ELR (cell line): ENCODE measurements at regions not wholly inside any gene's neighbourhood (a gene's known extent, or its start where the extent isn't known, plus 50 kb on each side); places are given as distances from the start of the nearest gene placed in this dataset.

ENCODE experiments used
- DNase-seq: peaks from one replicate; pipeline ENCODE4 v3.0.0-alpha.2; 2015; ENCODE audit warnings: low read depth

DNA sequence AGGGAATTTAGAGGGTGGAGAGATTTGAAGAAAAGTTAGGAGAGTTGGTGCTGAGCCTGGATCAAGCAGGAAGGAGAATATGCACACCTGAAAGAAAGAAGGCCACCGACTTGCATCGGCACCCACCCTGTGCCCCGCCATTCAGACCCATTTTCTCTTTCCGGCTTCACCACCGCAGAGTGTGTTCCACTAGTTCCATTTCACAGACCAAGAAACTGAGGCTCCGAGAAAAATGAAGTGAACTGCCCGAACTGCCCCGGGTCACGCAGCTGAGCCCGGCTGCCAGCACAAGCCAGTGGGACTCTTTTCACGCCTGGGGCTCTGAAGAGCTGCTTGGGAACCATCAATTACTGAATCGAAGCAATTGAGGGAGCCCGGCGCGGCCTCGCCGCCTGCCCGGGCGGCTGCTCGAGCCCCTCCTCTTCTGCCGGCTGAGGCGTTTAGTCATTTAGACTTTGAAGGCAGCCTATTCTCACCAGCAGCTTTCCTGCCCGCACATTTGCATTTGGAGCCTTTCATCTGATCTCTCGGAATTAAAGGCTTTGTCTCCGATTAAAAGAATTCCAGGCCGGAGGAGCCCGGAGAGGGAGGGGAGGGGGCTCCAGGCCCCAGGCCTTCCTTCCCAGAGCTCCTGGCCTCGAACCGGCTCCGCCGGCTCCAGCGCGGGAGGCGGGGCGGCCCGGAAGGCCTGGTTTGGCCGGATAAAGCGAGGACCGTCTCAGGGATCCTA, 140.2 kb upstream of the PJA1 start:
- DNase-seq = no peak

DNA sequence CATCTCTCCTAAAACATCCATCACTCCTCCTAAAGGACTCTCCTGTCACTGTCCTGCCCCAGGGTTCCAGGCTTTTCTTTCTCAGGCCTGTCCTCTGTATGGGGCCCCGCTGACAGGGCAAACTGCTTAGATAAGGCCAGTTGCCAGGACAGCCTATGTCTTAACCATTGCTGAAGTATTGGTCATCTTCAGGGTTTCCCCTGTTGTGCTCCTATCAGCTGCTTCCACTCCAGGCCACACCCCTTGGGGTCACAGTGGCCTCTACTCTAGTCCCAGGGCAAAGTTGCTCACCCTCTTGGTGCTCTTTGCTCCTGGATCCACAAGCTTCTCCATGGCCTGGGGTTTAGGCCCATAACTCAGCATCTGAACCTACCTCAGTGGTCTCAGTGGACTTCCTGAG, 138.0 kb upstream of the PJA1 start:
- DNase-seq = no peak

DNA sequence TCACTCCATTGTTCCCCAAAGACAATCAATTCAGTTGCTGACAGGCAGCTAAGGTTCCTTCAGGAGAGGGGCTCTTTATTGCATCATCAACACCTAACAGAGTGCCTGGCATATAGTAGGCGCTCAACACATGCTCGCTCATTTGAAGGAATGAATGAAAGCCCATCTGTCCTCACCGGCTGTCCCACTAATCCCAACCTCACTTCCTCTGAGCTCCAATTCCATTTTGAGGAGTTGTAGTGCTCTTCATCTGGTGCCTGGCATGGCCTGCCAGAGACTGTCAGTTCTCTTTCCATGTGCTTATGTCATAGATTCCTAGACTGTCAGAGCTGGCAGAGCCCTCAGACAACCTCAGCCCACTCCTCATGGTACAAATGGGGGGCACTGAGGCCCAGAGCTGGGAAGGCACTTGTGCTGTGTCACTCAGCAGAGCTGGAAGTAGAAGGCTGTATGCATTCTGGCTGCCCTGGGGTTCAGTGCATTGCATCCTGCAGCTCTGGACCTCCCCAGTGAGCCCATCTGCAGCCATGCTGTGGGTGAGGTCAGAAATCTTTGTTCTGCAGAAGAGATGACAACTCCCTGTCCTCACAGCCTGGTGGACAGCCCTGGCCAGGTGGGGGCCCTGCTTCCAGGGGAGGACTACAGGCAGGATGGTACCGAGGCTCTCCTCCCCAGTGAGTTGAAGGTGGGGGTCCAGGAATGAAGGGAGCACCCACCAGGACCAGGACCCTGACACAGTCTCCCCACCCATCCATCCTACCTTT, 134.9 kb upstream of the PJA1 start:
- DNase-seq = no peak

DNA sequence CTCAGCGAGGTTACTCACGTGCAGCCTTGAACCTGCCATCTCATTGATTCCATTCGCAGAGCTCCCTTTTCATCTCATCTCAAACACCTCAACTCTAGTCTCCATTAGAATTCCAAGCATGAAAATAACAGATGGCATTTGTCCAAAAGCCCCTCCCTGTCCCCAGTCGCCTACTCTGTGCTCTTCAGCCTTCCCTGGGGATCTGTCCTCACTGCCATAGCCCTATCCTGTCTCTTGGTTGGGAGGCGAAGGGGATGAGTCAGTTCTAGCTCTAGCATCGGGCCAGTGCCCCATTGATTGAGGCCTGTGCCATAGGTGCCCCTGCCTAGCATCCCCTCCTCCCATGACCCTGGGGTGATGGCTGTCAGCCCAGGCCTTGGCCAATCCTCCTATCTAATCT, 134.0 kb upstream of the PJA1 start:
- no peak for DNase-seq

DNA sequence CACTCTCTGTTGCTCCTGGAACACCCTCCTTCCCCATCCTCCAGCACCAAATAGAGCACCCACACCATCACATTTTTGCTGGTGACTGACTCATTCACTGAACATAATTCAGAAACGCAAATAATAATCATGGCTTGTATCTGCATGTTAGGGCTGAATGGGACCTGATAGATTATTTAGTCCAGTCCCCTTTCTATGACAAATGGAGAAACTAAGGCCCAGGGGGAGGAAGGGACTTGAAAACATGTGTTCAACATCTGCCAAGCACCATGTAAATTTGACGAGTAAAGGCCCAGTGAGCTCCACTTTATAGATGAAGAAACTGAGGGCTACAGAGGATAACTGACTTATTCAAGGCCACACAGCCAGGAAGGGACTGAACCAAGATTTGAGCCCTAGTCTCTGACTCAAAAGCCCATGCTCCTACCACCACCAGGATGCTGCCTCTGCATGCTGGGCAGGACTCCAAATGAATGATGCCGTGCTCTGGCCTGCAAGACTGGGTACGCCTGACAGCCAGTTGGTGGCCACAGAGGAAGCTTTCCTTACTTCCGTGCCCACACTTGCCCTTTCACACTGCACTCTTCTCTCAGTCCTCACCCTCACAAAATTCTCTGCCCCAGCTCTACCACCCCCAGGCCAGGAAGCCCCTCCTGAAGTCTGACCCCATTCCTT, 133.3 kb upstream of the PJA1 start:
- DNase-seq = no peak

DNA sequence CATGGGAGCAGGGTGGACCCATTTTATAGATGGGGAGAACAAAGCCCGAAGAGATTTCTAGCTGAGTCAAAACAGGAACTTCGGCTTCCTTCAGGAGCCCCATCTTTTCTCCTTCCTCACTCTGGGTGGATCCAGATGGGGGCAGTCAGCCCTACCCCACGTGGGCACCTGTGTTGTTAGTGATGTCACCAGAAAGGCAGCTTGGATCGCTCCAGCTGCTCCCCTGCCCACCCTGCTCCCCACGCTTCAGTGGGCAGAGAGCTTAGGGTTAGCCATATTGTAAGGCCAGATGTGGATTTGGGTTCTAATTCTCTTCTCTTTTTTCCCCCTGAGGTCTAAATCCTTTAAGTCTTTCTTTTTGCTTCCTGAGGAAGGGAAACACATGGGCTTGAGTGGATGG, 132.3 kb upstream of the PJA1 start:
- no peak for DNase-seq

DNA sequence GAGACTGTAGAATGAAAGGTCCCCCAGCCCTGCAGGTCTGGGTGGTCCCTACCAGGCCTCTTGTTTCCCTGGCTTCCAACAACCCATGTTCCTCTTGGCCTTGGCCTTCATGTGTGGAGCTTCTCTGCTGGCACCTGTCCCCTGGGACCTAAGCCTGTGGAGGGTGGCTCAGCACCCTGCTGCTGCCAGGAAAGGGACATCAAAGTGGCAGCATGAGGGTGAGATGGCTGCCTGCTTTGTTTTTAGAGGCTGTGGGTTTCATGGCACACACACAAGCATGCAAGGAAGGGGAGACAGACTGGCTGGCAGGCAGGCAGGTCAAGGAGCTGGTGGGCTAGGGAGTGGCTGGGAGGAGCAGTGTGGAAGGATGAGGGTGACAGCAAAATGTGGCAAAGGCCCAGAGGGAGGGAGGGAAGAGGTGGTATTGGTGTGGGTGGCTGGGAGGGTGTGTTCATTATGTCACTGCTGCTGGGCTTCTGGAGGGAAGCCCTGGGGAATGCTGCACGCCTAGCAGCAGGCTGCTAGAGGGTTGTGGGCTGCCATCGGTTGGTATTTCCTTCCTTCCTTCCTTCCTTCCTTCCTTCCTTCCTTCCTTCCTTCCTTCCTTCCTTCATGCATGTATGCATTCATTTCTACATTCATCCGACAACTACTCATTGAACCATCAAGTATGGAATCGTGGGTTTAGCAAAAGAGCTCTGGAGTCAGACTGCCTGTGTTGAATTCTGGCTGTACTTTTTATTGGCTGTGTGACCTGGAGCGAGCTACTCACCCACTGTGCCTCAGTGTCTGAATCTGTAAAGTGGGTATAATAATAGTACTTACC, 128.7 kb upstream of the PJA1 start:
- no peak for DNase-seq

DNA sequence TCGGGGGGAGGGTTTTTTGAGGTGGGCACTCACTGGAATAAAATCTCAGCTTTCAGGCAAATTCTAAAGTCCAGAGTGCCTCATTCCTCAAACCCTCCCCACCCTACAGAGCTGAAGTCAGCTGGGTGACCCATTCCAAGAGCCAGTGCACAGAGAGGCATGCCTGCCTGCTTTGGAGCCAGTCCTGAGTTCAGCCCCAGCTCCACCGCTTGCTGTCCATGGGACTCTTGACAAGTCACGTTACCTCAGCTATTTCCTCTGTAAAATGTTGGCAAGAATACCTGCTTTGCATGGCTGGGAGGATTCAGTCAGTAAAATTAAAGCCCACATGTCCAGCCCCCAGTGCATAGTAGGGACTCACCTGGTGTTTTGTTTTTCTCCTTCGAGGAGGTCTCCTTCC, 125.9 kb upstream of the PJA1 start:
- DNase-seq = no peak

DNA sequence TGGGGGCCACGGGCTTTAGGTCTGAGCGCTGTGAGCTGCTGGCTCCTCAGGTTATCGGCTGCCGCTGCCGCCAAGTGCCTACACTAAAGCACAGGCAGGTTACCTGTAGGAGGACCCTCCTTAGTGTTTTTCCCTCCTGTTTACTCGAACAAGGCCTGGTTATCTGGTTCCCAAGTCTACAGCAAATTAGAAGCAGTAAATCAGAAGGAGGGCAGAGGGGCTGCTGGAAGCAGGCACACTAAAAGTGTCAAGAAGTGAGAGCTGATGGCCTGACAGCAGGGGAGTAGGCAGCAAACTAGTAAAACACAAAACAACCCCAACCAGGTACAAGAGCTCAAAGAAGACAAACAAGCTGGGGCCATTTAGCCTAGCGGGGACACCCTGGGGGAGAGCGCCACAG, 125.0 kb upstream of the PJA1 start:
- no peak for DNase-seq

DNA sequence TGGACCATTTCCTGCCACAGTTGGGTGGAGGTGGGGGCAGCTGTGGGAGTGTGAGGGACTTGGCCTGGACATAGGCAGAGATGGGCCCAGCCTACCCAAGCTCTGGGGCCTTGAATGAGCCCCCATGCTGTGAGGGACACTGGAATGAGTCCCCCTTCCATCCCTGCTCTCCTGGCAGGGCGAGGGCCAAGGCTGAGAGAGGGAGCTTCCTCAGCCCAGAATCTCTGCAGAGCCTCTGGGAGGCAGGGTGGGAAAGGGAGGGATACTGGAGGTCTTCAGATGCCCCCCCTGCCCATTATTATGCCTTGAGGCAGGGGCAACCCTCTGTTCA, 124.5 kb upstream of the PJA1 start:
- no peak for DNase-seq

DNA sequence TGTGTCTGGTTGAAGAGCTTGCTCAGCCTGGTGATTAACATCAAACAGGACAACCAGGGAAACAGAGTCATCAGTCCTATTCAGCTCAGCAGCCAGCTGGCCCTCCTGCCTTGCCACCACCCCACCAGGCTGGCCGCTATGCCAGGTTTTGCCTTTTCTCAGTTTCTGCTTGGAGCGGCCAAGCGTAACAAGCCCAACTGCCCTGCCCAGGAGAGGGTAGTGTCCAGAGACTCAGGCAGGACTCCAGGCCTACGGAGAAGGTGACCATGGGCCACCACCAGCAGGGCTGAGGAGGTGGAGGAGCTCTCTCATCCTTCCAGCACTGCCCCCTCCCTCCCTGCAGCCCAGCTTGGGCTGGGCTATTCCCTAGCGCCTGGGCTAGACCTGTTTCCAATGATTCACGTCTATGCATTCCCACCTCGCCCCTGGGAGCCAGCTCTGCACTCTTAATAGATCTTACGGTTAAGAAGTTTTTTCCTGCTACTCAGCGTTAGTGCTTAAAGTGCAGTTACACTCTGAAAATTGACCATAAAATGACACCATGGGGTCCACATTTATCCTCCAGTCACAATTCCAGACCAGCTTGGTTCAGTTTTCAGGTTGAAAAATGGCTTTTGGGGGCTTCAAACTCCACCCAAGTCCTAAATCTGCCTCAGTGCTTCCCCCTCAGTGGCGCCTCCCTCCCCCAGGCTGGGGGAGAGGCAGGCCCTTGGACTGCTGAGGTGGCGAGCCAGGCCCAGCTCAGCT, 124.0 kb upstream of the PJA1 start:
- no peak for DNase-seq

DNA sequence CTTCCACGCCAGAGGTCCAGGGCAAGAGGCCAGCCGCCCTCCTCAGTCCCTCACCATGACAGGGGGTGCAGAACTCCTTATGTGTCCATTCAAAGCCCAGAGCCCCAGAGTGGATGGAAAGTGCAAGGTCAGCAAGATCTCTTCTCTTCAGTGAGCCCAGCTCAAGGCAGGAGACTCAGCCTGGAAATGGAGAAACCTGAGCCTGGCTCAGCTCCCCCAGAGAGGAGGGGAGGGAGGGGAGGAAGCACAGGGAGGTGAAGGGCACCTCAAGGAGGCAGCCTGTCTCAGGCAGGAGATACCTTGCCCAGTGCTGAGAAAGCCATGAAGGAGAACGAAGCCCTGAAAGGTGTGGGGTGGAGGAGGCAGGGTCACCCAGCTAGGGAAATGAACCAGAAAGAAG, 121.8 kb upstream of the PJA1 start:
- DNase-seq = no peak

DNA sequence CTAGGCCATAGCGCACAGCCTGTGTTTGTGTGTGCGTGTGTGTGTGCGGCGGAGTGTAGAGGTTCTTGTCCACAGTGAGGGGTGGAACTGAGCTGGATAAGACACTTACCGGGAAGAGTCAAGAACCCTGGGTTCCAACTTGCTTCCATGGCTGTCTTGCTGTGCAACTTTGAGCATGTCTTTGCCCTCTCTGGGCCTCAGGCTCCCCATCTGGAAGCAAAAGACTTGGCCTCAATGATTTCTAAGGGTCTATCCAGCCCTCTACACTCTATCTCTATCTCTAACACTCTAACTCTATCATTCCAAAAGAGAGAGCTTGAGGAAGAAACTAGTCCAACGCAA, 121.3 kb upstream of the PJA1 start:
- DNase-seq = no peak

DNA sequence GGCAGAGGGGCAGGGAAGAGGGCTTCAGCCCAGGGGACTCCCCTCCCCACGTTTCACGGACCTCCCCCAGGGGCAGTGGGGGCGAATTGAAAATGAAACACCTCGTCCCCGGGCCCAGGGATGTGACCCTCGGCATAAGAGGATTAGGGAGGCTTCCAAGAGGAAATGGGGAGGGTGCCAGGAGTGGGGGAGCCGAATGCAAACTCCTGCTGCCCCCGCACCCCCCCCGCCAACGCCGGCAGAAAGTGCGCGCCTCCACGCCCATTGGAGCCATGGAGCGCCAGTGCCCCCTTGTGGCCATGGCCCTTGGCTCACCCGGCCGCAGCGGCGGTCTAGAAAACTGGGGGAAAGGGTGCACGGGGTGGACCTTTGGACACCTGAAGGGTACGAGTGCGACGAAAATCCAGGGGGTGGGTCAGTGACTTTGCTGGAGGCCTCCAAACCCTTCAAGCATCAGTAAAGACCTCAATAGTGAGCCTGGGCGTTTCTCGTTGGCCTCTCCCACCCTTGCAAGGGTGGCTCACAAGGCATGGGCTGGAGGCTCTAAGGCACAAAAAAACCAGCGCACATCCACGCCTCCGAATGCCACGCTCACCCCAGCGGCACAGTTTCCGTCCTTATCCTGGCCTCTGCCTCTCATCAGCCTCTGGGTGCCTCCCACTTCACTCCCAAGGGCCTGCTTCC, 120.8 kb upstream of the PJA1 start:
- peak; percentile 40 for DNase-seq

DNA sequence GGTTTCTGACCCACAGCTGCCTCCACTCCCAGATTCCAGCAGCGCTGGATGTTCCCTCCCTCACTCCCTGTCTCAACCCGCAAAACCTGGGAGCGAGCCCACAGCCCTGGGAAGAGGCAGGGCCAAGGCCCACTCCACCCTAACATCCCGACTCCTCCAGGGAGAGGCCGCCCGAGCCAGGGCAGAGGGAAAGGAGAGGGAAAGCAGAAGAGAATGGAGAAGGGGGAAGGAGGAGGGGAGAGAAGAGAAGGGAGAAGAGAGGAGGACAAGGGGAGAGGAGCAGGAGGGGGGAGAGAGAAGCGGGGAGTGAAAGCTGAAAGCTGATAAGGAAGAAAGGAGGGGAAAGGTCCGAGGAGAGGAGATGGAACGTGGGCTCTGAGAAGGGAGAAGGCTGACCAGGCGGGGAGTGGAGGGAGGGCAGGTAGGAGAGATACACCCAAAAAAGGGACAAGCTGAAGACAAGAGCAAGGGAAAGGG, 120.2 kb upstream of the PJA1 start:
- no peak for DNase-seq

DNA sequence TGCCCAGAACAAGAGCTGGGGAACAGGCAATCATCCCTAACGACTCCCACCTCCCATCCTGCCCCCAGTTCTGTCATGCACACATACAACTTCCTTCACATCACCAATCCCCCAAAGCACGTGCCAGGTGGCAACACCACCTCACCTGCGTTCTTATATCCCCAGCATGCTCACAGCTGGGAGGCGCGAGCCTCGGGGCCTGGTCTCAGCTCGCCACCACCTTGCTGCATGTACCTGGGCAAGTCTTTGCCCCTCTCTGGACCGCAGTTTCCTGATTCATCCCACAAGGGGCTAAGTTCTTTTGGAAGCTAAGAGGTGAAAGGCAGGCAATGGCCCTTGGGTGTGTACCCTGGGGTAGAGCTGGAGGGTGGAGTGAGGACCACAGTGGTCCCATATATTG, 119.2 kb upstream of the PJA1 start:
- no peak for DNase-seq

DNA sequence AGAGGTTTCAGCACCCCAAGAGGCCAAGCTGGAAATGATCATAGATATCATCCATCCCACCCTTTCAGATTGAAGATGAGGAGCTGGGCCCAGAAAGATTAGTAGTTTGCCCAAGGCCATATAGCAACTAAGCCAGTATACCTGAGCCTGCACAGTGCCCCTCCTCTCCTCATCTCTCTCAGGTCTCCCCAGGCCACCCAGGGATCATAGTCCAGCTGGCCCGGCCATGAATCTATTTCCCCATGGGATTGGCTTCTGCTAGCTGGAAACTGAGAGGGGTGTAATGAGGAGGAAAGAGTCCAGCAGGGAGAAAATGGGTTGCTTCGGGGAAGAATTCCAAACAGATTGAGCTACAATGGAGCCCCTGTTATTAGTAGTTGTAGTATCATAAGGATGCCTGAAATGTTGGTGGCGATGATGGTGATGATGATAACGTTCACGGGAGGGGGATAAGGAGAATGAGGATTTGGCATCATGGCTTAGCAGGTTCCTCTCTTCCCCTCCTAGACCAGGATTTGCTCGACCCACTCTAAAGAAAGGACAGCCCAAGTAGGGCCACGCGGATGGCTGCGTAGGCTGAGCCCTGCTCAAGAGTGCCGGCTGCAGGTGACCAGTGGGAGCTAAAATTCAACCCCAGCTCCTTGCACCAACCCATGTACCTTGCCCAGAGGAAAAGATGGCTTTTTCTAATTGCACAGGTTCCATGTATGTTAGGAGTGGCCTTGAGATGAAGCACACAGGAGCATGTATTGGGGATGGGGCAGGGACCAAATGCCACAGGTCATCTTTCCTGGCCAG, 117.8 kb upstream of the PJA1 start:
- no peak for DNase-seq

DNA sequence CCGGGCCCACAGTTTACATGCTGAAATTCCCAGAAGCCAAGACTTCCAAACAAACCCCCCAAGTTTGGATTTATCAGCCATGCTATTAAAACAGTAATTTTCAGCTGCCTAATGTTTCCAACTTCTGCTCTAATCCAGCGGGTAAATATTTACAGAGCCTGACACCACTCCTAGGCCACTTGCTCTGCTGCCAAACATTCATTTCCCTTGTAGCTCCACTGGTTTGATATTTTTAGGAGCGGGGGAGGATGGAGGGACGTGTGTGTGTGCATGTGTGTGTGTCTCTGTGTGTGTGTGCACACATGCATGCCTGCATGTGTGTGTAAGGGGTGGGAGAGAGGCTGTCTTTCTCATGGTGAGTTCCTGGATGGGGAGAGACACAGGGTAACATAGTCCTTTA, 115.7 kb upstream of the PJA1 start:
- no peak for DNase-seq

DNA sequence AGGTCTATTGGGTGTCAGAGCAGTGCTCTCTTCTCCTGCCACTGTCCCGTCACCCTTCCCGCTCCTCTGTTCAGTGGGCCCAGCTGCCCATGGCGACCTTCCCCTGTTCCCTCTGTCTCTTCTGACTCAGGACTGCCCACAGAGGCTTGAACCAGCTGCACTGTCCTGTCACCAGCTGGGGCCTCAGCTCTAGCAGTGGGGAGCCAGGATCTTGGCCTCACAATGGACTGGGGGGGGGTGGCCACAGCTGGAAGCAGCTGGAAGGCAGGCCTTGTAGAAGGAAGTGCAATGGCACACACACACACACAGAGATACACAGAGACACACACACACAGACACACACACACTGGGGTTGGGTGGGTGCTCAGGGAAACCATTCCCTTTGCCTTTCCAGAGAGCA, 114.0 kb upstream of the PJA1 start:
- no peak for DNase-seq

DNA sequence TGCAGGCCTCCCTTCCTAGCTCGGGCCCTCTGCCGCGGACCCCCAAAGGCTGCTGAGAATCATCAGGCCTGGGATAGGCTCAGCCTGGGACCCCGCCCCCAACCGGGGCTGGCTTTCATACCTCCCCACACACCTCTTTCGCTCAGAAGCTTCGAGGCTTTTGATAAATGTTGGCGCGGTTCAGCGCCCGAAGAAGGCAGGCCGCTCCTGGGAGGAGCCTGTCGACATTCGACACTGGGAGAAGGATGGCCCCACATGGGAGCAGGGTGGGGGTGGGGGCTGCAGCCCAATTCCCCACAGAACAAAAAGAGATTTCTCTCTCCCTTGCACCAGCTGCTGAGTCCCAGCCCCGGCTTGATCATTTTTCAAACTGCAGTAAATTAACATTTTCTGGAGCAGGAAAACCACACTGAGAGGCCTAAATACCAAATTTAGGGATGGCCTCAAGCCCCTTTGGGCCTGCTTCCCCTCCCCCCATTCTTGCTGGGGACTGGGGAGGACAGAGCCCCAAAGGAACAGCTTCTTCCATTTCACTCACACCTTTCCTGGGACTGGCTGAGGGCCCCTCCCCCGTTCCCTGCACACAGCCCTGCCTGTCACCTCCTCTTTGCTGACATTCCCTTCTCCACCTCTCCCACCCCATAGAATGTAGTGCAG, 112.9 kb upstream of the PJA1 start:
- DNase-seq = no peak
